Keratinocyte (primary cell): ENCODE measurements at regions not wholly inside any gene's neighbourhood (a gene's known extent, or its start where the extent isn't known, plus 50 kb on each side); places are given as distances from the start of the nearest gene placed in this dataset.

ENCODE experiments used
- CTCF ChIP-seq, 3 experiments: IDR thresholded peaks in 1 of 3; conservative IDR thresholded peaks in 1 of 3; optimal IDR thresholded peaks in 1 of 3; 2 replicates in 2 of 3; 3 replicates in 1 of 3; pipeline versions ENCODE3 to v1.5.1; 2011; ENCODE audit warnings: low read length in 3 of 3, mild to moderate bottlenecking in 3 of 3, moderate library complexity in 2 of 3, control low read depth in 1 of 3, inconsistent platforms in 1 of 3; ENCODE audit not compliant: insufficient read depth in 2 of 3; ENCODE audit errors: extremely low read depth in 1 of 3
- EZH2 ChIP-seq: IDR thresholded peaks from one replicate; pipeline ENCODE4 v1.6.1; 2012; ENCODE audit warnings: inconsistent platforms, mild to moderate bottlenecking, low read length, moderate library complexity

- TF ChIP-seq EZH2 (no peak), CTCF (optimal IDR thresholded peaks at IDR 0.05 in 1 of 3, IDR thresholded peaks at IDR 0.05 in 1 of 3, conservative IDR thresholded peaks at IDR 0.05 in 1 of 3; ENCODE audit: extremely low read depth in 1 of 3, insufficient read depth in 2 of 3, low read length in 3 of 3) (no peak)
Measured at GRCh38 chr13:63460462-63461090, 2044.9 kb upstream of the PCDH20 start.
